ENCODE measurements at regions not wholly inside any gene's neighbourhood (a gene's known extent, or its start where the extent isn't known, plus 50 kb on each side); places are given as distances from the start of the nearest gene placed in this dataset.

GRCh38 chr20:55174635-55175034, 699.2 kb downstream of the DOK5 start:
- TF ChIP-seq, protein P1, sequence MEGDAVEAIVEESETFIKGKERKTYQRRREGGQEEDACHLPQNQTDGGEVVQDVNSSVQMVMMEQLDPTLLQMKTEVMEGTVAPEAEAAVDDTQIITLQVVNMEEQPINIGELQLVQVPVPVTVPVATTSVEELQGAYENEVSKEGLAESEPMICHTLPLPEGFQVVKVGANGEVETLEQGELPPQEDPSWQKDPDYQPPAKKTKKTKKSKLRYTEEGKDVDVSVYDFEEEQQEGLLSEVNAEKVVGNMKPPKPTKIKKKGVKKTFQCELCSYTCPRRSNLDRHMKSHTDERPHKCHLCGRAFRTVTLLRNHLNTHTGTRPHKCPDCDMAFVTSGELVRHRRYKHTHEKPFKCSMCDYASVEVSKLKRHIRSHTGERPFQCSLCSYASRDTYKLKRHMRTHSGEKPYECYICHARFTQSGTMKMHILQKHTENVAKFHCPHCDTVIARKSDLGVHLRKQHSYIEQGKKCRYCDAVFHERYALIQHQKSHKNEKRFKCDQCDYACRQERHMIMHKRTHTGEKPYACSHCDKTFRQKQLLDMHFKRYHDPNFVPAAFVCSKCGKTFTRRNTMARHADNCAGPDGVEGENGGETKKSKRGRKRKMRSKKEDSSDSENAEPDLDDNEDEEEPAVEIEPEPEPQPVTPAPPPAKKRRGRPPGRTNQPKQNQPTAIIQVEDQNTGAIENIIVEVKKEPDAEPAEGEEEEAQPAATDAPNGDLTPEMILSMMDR (IDR thresholded peaks at IDR 0.05; ENCODE audit: insufficient read depth, low read length, poor library complexity, severe bottlenecking), result no peak
- H3K4me3 ChIP-seq (replicated peaks; ENCODE audit: low read depth, low read length), result no peak overlapping the region
- no peaks in the 10 kb centered on the region for H3K36me3 ChIP-seq (ENCODE audit: control insufficient read depth, insufficient read depth, low read length)
- H3K27me3 ChIP-seq (replicated peaks; ENCODE audit: control insufficient read depth, insufficient read depth, low read length), result no peaks in the 10 kb centered on the region
- no peak for DNase-seq (ENCODE audit: extremely low read depth, insufficient read length)

- Histone ChIP-seq H3K36me3 (ENCODE audit: control insufficient read depth, insufficient read depth, low read length) (no peaks in the 10 kb centered on the region), H3K27me3 (replicated peaks; ENCODE audit: control insufficient read depth, insufficient read depth, low read length) (no peaks in the 10 kb centered on the region), H3K4me3 (replicated peaks; ENCODE audit: low read depth, low read length) (no peak overlapping the region)
- no peak for DNase-seq (ENCODE audit: extremely low read depth, insufficient read length)
- TF ChIP-seq, protein P1 (IDR thresholded peaks at IDR 0.05; ENCODE audit: insufficient read depth, low read length, poor library complexity, severe bottlenecking), result no peak
Measured at GRCh38 chr20:55174172-55174571, 698.8 kb downstream of the DOK5 start.

DNA sequence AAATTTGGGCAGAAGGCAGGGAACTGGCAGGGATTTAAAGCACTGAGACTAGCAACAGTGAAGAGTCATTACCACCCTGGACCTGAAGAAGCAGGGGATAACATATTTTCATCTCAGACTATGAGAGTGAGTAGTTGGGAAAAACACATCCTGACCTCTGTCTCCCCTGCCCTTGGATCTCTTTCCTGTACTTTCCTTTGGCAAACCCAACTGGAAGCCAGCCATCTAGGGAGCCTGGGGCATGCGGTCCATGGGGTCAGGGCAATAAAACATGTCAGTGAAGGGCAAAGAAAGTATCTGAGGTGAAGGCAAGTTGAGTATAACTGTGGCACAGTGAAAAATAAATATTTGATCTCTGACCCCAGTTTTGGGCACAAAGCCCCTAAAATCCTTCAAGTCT, 698.2 kb downstream of the DOK5 start:
- DNase-seq (ENCODE audit: extremely low read depth, insufficient read length), result no peak
- H3K4me3 ChIP-seq (replicated peaks; ENCODE audit: low read depth, low read length), result no peak overlapping the region
- TF ChIP-seq, protein P1 (IDR thresholded peaks at IDR 0.05; ENCODE audit: insufficient read depth, low read length, poor library complexity, severe bottlenecking), result no peak
- H3K27me3 ChIP-seq (replicated peaks; ENCODE audit: control insufficient read depth, insufficient read depth, low read length), result no peaks in the 10 kb centered on the region
- H3K36me3 ChIP-seq (ENCODE audit: control insufficient read depth, insufficient read depth, low read length), result no peaks in the 10 kb centered on the region

GRCh38 chr20:55172310-55173002, 697.1 kb downstream of the DOK5 start:
- Histone ChIP-seq H3K4me3 (replicated peaks; ENCODE audit: low read depth, low read length) (no peak overlapping the region), H3K27me3 (replicated peaks; ENCODE audit: control insufficient read depth, insufficient read depth, low read length) (no peaks in the 10 kb centered on the region)
- no peak for DNase-seq (ENCODE audit: extremely low read depth, insufficient read length)

GRCh38 chr20:55166063-55166462, 690.7 kb downstream of the DOK5 start:
- no peak for DNase-seq (ENCODE audit: extremely low read depth, insufficient read length)

More at GRCh38 chr20:55172310-55173002, 697.1 kb downstream of the DOK5 start:
- TF ChIP-seq, protein P1 (IDR thresholded peaks at IDR 0.05; ENCODE audit: insufficient read depth, low read length, poor library complexity, severe bottlenecking), result no peak
- no peaks in the 10 kb centered on the region for H3K36me3 ChIP-seq (ENCODE audit: control insufficient read depth, insufficient read depth, low read length)

More at GRCh38 chr20:55166063-55166462, 690.7 kb downstream of the DOK5 start:
- Histone ChIP-seq H3K36me3 (ENCODE audit: control insufficient read depth, insufficient read depth, low read length) (no peaks in the 10 kb centered on the region), H3K4me3 (replicated peaks; ENCODE audit: low read depth, low read length) (no peak overlapping the region), H3K27me3 (replicated peaks; ENCODE audit: control insufficient read depth, insufficient read depth, low read length) (no peaks in the 10 kb centered on the region)
- TF ChIP-seq, protein P1 (IDR thresholded peaks at IDR 0.05; ENCODE audit: insufficient read depth, low read length, poor library complexity, severe bottlenecking), result no peak
